GM21423 (cell line): ENCODE measurements at regions not wholly inside any gene's neighbourhood (a gene's known extent, or its start where the extent isn't known, plus 50 kb on each side); places are given as distances from the start of the nearest gene placed in this dataset.

Experiments used
- ATAC-seq: cut with Tn5 transposase; IDR thresholded peaks from one replicate; pipeline ENCODE4 v1.9.1; 2021; ENCODE audit warnings: mild to moderate bottlenecking, moderate library complexity; ENCODE audit not compliant: unreplicated experiment

GRCh38 chr18:56139792-56140254 is 498.6 kb downstream of the TXNL1 start:
- ATAC-seq = no peak

GRCh38 chr18:56139372-56139771 is 499.0 kb downstream of the TXNL1 start:
- no peak for ATAC-seq

GRCh38 chr18:56136105-56136504 is 502.3 kb downstream of the TXNL1 start:
- no peak for ATAC-seq

GRCh38 chr18:56130481-56130880 is 507.9 kb downstream of the TXNL1 start:
- no peak for ATAC-seq

- no peak for ATAC-seq
These were observed 510.1 kb downstream of the TXNL1 start for GRCh38 chr18:56128153-56128791.

GRCh38 chr18:56127322-56128099 is 510.9 kb downstream of the TXNL1 start:
- ATAC-seq = no peak

- no peak for ATAC-seq
These were observed 514.2 kb downstream of the TXNL1 start for GRCh38 chr18:56124186-56124585.

GRCh38 chr18:56121669-56122068 is 516.7 kb downstream of the TXNL1 start:
- no peak for ATAC-seq

GRCh38 chr18:56120782-56121181 is 517.6 kb downstream of the TXNL1 start:
- no peak for ATAC-seq

GRCh38 chr18:56119681-56120080 is 518.7 kb downstream of the TXNL1 start:
- ATAC-seq = no peak

- ATAC-seq = no peak
These were observed 520.0 kb downstream of the TXNL1 start for GRCh38 chr18:56118422-56118821.

GRCh38 chr18:56115071-56116015 is 523.0 kb downstream of the TXNL1 start:
- no peak for ATAC-seq

GRCh38 chr18:56112984-56113383 is 525.0 kb upstream of the TCF4 start:
- ATAC-seq = no peak

- peak; percentile 95 for ATAC-seq
These were observed 524.2 kb upstream of the TCF4 start for GRCh38 chr18:56112013-56112749.

- ATAC-seq = no peak
These were observed 521.8 kb upstream of the TCF4 start for GRCh38 chr18:56109757-56110156.

GRCh38 chr18:56108478-56109367 is 520.7 kb upstream of the TCF4 start:
- no peak for ATAC-seq

GRCh38 chr18:56107821-56108477 is 520.0 kb upstream of the TCF4 start:
- ATAC-seq = no peak

- no peak for ATAC-seq
These were observed 512.2 kb upstream of the TCF4 start for GRCh38 chr18:56100090-56100722.

- ATAC-seq = no peak
These were observed 509.6 kb upstream of the TCF4 start for GRCh38 chr18:56097621-56098020.
